NT2/D1 (cell line): ENCODE measurements at regions not wholly inside any gene's neighbourhood (a gene's known extent, or its start where the extent isn't known, plus 50 kb on each side); places are given as distances from the start of the nearest gene placed in this dataset.

Experiments used
- DNase-seq: peaks from one replicate; pipeline ENCODE4 v3.0.0-alpha.2; 2011; ENCODE audit warnings: low read depth, low spot score
- H3K27me3 ChIP-seq: 2 replicates; pipeline ENCODE4 v1.6.0; 2011; ENCODE audit warnings: mild to moderate bottlenecking; ENCODE audit not compliant: insufficient read length, insufficient read depth
- H3K36me3 ChIP-seq: 2 replicates; pipeline ENCODE4 v1.6.1; 2011; ENCODE audit warnings: mild to moderate bottlenecking, low read length, mixed read lengths; ENCODE audit not compliant: insufficient read depth, insufficient read length
- H3K4me1 ChIP-seq: 2 replicates; pipeline ENCODE4 v1.5.1; 2011; ENCODE audit not compliant: insufficient read depth, insufficient read length
- H3K4me3 ChIP-seq: 2 replicates; pipeline ENCODE4 v1.5.1; 2011; ENCODE audit warnings: low read depth; ENCODE audit not compliant: insufficient read length
- H3K9ac ChIP-seq: 2 replicates; pipeline ENCODE4 v1.6.0; 2011; ENCODE audit warnings: low read depth; ENCODE audit not compliant: insufficient read length
- H3K9me3 ChIP-seq: 2 replicates; pipeline ENCODE4 v1.5.1; 2011; ENCODE audit warnings: mild to moderate bottlenecking, low read length; ENCODE audit not compliant: insufficient read depth
- SUZ12 ChIP-seq: IDR thresholded peaks from 2 replicates; pipeline ENCODE4 v1.6.1; 2011; ENCODE audit not compliant: insufficient read length, insufficient read depth; ENCODE audit errors: extremely low read depth
- YY1 ChIP-seq: IDR thresholded peaks from 2 replicates; pipeline ENCODE4 v1.6.1; 2011; ENCODE audit not compliant: insufficient read length, insufficient read depth
- ZNF274 ChIP-seq: IDR thresholded peaks from 2 replicates; pipeline ENCODE4 v1.6.1; 2011; ENCODE audit warnings: mild to moderate bottlenecking, low read depth, low read length

GRCh38 chr22:48639896-48640748, 1187.6 kb downstream of the BRD1 start:
- no peak overlapping the region for H3K9ac ChIP-seq

GRCh38 chr22:48639021-48639795, 1188.5 kb downstream of the BRD1 start:
- Histone ChIP-seq H3K36me3 (no peaks in the 10 kb centered on the region), H3K27me3 (no peaks in the 10 kb centered on the region), H3K9ac (no peak overlapping the region), H3K4me1 (peaks cover 8% of the 10 kb centered on the region), H3K4me3 (no peak overlapping the region), H3K9me3 (no peaks in the 10 kb centered on the region)
- TF ChIP-seq YY1: no peak
- TF ChIP-seq ZNF274: no peak
- no peak for TF ChIP-seq SUZ12
- no peak for DNase-seq

More at GRCh38 chr22:48639896-48640748, 1187.6 kb downstream of the BRD1 start:
- H3K4me3 ChIP-seq: no peak overlapping the region
- H3K36me3 ChIP-seq: no peaks in the 10 kb centered on the region
- H3K4me1 ChIP-seq: peaks cover 8% of the 10 kb centered on the region
- TF ChIP-seq ZNF274: no peak
- TF ChIP-seq YY1: no peak
- TF ChIP-seq SUZ12: no peak
- H3K9me3 ChIP-seq: no peaks in the 10 kb centered on the region
- H3K27me3 ChIP-seq: no peaks in the 10 kb centered on the region
- no peak for DNase-seq

GRCh38 chr22:48637231-48637630, 1190.4 kb downstream of the BRD1 start:
- Histone ChIP-seq H3K4me3 (no peak overlapping the region), H3K4me1 (peaks cover 10% of the 10 kb centered on the region), H3K9ac (no peak overlapping the region), H3K36me3 (no peaks in the 10 kb centered on the region), H3K27me3 (no peaks in the 10 kb centered on the region), H3K9me3 (no peaks in the 10 kb centered on the region)
- no peak for DNase-seq
- TF ChIP-seq YY1 (no peak), SUZ12 (no peak), ZNF274 (no peak)

GRCh38 chr22:48636746-48637145, 1190.9 kb downstream of the BRD1 start:
- Histone ChIP-seq H3K36me3 (no peaks in the 10 kb centered on the region), H3K9me3 (no peaks in the 10 kb centered on the region), H3K9ac (no peak overlapping the region), H3K27me3 (no peaks in the 10 kb centered on the region), H3K4me1 (peaks cover 10% of the 10 kb centered on the region), H3K4me3 (no peak overlapping the region)
- DNase-seq: no peak
- TF ChIP-seq YY1 (no peak), SUZ12 (no peak), ZNF274 (no peak)

- TF ChIP-seq YY1 (no peak), ZNF274 (no peak), SUZ12 (no peak)
- Histone ChIP-seq H3K4me3 (no peak overlapping the region), H3K4me1 (peaks cover 17% of the 10 kb centered on the region), H3K9ac (no peak overlapping the region), H3K9me3 (no peaks in the 10 kb centered on the region), H3K27me3 (no peaks in the 10 kb centered on the region), H3K36me3 (no peaks in the 10 kb centered on the region)
- DNase-seq: no peak
These were observed 1191.9 kb downstream of the BRD1 start for GRCh38 chr22:48635816-48636215.

GRCh38 chr22:48635031-48635430, 1192.6 kb downstream of the BRD1 start:
- no peaks in the 10 kb centered on the region for H3K27me3 ChIP-seq

More at GRCh38 chr22:48635031-48635430, 1192.6 kb downstream of the BRD1 start:
- Histone ChIP-seq H3K4me1 (peaks cover 15% of the 10 kb centered on the region), H3K36me3 (no peaks in the 10 kb centered on the region), H3K9me3 (no peaks in the 10 kb centered on the region), H3K9ac (no peak overlapping the region), H3K4me3 (no peak overlapping the region)
- no peak for TF ChIP-seq ZNF274
- TF ChIP-seq YY1: no peak
- no peak for TF ChIP-seq SUZ12
- DNase-seq: no peak
